ENCODE measurements at regions not wholly inside any gene's neighbourhood (a gene's known extent, or its start where the extent isn't known, plus 50 kb on each side); places are given as distances from the start of the nearest gene placed in this dataset.

DNA sequence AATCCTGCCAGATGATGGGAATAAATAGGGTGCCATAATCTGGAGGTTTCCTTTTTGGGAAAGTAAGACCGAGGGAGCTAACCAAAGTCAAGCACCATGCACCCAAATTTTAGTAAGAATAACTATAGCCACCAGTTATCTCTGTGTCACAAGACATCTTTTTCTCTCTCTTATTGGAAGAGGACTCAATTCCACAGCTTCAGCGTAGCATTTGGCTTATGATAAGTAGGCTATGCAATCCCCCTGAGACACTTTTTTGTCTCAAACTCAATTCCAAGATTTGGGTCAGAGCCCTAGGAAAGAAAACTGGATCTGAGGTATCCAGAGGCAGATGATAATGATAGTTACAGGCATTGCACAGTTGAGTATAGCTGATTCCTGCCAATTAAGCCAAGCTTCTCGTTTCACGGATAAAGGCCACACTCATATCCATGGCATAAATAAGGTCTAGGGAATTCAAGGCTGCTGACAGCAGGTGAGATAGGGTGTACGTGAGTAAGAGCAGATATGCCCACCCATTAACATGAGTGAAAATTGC lies 425.2 kb upstream of the CNTNAP2 start:
- TF ChIP-seq CTCF (IDR thresholded peaks at IDR 0.05) (no peak), POLR2A (IDR thresholded peaks at IDR 0.05) (no peak)
